HFFc6 (cell line): ENCODE measurements at regions not wholly inside any gene's neighbourhood (a gene's known extent, or its start where the extent isn't known, plus 50 kb on each side); places are given as distances from the start of the nearest gene placed in this dataset.

Source experiments
- DNase-seq: peaks from one replicate; pipeline ENCODE4 v3.0.0-alpha.2; 2018
- H3K27ac Mint-ChIP-seq: 2 replicates; pipeline ENCODE4 v1.8.0; 2020; ENCODE audit warnings: mild to moderate bottlenecking, mixed read lengths
- H3K27me3 Mint-ChIP-seq: 2 replicates; pipeline ENCODE4 v1.8.0; 2021; ENCODE audit warnings: mild to moderate bottlenecking, moderate library complexity, mixed read lengths; ENCODE audit not compliant: insufficient read depth
- H3K36me3 Mint-ChIP-seq: 2 replicates; pipeline ENCODE4 v1.8.0; 2021; ENCODE audit warnings: low read depth, mixed read lengths
- H3K4me1 Mint-ChIP-seq: 2 replicates; pipeline ENCODE4 v1.8.0; 2020; ENCODE audit warnings: low read depth, mixed read lengths
- H3K4me3 Mint-ChIP-seq: 2 replicates; pipeline ENCODE4 v1.8.0; 2020; ENCODE audit warnings: mild to moderate bottlenecking, moderate library complexity, mixed read lengths
- H3K9me3 Mint-ChIP-seq: 2 replicates; pipeline ENCODE4 v1.8.0; 2020; ENCODE audit warnings: mild to moderate bottlenecking, mixed read lengths
- TF ChIP-seq, protein P1 (sequence below): fragments of 200-600 bp; sonication (generic); IDR thresholded peaks from 2 replicates; pipeline ENCODE4 v1.5.0; 2021; ENCODE audit warnings: antibody characterized with exemption, mild to moderate bottlenecking

DNA sequence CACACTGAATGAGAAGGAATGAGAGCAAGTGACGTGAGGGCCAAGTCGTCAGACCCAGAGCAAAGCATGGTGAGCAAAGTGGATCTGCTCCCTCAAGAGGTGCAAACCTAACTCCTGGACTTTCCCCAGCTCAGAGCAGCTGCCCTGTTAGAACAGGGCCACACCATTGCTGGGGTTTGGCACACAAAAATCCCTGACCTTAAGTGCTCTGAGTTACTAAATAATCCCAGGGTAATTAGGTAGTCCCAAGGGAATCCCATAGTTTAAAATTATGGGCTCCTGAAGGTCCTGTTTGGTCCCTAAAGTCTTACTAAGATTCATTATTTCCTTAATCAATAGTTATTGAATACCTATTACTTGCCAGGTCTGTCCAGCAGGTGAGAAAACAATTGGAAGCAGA, 165.1 kb upstream of the TNFAIP3 start:
- Mint-ChIP-seq H3K36me3 (no peaks in the 10 kb centered on the region), H3K27ac (no peak overlapping the region), H3K4me3 (no peak overlapping the region), H3K4me1 (peaks cover 36% of the 10 kb centered on the region), H3K27me3 (no peaks in the 10 kb centered on the region), H3K9me3 (no peaks in the 10 kb centered on the region)
- no peak for DNase-seq
- TF ChIP-seq, protein P1, sequence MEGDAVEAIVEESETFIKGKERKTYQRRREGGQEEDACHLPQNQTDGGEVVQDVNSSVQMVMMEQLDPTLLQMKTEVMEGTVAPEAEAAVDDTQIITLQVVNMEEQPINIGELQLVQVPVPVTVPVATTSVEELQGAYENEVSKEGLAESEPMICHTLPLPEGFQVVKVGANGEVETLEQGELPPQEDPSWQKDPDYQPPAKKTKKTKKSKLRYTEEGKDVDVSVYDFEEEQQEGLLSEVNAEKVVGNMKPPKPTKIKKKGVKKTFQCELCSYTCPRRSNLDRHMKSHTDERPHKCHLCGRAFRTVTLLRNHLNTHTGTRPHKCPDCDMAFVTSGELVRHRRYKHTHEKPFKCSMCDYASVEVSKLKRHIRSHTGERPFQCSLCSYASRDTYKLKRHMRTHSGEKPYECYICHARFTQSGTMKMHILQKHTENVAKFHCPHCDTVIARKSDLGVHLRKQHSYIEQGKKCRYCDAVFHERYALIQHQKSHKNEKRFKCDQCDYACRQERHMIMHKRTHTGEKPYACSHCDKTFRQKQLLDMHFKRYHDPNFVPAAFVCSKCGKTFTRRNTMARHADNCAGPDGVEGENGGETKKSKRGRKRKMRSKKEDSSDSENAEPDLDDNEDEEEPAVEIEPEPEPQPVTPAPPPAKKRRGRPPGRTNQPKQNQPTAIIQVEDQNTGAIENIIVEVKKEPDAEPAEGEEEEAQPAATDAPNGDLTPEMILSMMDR = no peak

DNA sequence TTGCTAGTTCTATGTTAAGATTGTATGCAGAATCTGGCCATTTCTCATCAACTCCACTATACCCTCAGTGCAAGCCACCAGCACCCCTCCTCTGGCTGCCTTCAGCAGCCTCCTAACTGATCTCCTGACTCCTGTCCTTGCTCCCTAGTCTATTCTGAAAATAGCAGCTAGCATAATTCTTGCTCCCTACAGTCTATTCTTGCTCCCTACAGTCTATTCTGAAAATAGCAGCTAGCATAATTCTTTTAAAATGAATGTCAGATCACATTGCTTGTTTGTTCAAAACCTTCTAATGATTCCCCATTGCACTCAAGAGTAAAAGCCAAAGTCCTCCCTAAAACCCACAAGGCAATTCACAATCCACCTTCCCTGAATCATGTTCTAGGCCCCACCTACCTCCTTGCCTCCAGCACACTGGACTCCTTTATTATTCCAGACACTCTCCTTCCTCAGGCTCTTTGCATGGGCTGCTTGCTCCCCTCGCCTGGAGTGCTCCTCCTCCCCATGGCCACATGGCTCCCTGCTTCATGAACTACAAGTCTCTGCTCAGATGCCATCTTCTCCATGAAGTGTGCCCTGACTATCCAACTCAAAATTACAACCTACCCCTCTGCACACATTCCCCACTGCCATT, 164.2 kb upstream of the TNFAIP3 start:
- no peak overlapping the region for H3K27ac Mint-ChIP-seq
- TF ChIP-seq, protein P1 = no peak
- H3K9me3 Mint-ChIP-seq = no peaks in the 10 kb centered on the region
- H3K4me1 Mint-ChIP-seq = peaks cover 28% of the 10 kb centered on the region
- H3K4me3 Mint-ChIP-seq = no peak overlapping the region
- no peaks in the 10 kb centered on the region for H3K36me3 Mint-ChIP-seq
- no peaks in the 10 kb centered on the region for H3K27me3 Mint-ChIP-seq
- DNase-seq = no peak

DNA sequence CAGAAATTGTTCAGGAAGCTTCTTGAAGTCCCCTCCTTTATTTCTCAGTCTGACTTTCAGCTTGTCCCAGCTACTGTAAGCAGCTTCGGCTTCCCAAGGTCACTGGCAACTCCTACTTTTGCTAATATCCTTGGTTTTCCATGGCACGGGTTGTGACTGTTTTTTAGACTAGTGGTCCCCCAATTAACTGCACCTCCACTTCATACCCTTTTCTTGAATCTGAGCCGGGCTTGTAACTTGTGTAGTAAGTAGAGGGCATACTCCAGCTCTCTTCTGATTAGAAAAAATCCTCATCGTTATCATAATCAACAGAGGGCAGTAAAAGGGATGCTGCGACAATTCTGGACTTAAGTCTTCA, 162.3 kb upstream of the TNFAIP3 start:
- H3K27ac Mint-ChIP-seq = no peak overlapping the region
- TF ChIP-seq, protein P1 = no peak

DNA sequence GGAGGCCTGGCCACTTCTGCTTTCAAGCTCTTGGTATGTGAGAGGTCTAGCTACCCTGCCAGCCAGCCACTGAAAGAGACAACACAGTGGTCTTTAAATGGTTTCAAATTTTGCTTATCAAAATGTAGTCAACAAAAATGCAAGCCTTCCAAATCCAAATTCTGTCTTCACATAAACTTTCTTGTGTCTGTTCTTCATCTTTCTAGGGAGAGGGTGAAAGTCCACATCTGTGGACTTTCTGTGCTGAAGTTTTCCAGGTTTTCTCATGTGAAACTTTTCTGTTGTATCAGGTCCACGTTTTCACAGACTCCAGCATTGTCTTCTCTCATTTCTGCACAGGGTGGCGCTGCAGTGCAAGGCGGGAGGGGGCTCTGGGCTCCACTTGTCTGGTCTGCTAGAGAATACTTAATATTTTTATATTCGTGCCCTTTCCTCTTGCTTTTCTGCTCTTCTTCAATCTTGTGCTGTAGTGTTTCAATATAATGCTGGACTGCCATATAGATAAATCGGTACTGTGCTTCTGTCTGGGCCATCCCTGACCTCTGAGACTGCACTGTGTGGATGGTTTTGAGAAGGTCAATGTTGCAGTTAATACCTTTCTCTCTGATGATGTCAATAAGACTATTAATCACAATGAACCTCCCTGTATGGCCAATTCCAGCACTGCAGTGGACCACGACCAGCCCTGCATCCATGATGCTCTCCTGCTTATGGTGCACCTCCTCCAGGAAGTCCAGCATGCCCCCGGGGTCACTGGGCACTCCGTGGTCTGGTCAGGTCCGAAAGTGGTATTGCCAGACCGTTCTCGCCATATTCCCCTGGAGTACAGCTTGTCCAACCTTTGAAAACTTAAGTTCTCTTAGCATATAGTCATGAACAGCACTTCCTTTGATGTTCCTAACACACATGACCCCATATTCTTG, 161.6 kb upstream of the TNFAIP3 start:
- Mint-ChIP-seq H3K9me3 (no peaks in the 10 kb centered on the region), H3K27me3 (no peaks in the 10 kb centered on the region), H3K36me3 (no peaks in the 10 kb centered on the region), H3K4me3 (no peak overlapping the region; the same call in 1 of the 2 replicates), H3K27ac (no peak overlapping the region), H3K4me1 (peaks cover 28% of the 10 kb centered on the region)
- DNase-seq = peak; percentile 60
- TF ChIP-seq, protein P1 = peak; percentile 88

More for the DNA sequence above, 162.3 kb upstream of the TNFAIP3 start:
- no peak for DNase-seq
- H3K4me1 Mint-ChIP-seq = peaks cover 23% of the 10 kb centered on the region
- H3K9me3 Mint-ChIP-seq = no peaks in the 10 kb centered on the region
- no peak overlapping the region for H3K4me3 Mint-ChIP-seq
- H3K36me3 Mint-ChIP-seq = no peaks in the 10 kb centered on the region
- no peaks in the 10 kb centered on the region for H3K27me3 Mint-ChIP-seq

DNA sequence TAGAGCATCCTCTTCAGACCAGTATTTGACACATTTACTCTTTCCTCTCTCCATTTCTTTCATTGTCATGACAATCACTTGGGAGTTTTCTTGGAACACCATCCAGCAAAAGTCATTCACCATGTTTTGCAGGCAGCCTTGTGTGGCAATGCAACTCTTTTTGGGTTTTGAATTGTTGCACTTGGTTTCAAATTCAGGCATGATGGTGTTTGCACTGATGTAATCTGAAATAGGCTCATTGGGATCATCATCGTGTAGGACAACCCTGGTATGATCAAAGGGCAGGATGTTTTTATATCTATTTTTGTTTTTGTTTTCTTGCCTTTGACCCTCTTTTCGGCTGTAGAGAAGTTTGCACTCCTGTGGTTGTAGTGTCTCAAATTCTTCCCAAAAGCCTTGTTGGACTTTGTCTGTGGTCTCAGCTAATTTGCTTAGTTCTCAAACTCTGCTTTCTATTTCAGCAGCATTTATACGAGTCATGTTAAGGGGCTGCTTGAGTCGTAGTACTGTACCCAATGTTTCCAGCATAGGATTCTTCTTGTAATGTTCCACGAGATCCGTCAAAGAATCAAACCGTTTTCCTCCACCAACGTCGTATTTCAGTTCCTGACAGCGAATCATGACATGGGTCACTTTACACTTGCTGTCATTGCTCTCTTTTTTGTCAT, 160.8 kb upstream of the TNFAIP3 start:
- DNase-seq = no peak
- no peaks in the 10 kb centered on the region for H3K36me3 Mint-ChIP-seq
- no peaks in the 10 kb centered on the region for H3K9me3 Mint-ChIP-seq
- H3K4me1 Mint-ChIP-seq = peaks cover 29% of the 10 kb centered on the region
- H3K4me3 Mint-ChIP-seq = no peak overlapping the region
- TF ChIP-seq, protein P1 = no peak
- no peak overlapping the region for H3K27ac Mint-ChIP-seq
- H3K27me3 Mint-ChIP-seq = no peaks in the 10 kb centered on the region
